Pancreas (tissue), 10 donors: ENCODE measurements at regions not wholly inside any gene's neighbourhood (a gene's known extent, or its start where the extent isn't known, plus 50 kb on each side); places are given as distances from the start of the nearest gene placed in this dataset.
A peak's percentile ranks its signal among the peaks of the same experiment; 100 is the strongest.

Experiments
- ATAC-seq, 4 donors: fragments of 200-7000 bp; cut with Tn5 transposase; one replicate each; pipeline versions ENCODE4 v1.8.0 to v1.9.1; 2020; ENCODE audit warnings: mild to moderate bottlenecking in 4 of 4, moderate library complexity in 4 of 4
- DNase-seq, 6 donors: peaks; one replicate each; pipeline ENCODE4 v3.0.0-alpha.2; 2020
- FAIRE-seq: peaks from 2 replicates; lab custom pipeline; 2012; peaks lifted over from hg19 to GRCh38; lab: Jason Lieb, UNC
- H3K27ac ChIP-seq, 4 donors: fragments of 200-600 bp; sonication (generic); 1 replicate in 3 of 4; 2 replicates in 1 of 4; pipeline versions ENCODE4 v1.5.0 to v1.8.0; 2020
- H3K27me3 ChIP-seq, 4 donors: fragments of 200-600 bp; one replicate each; pipeline ENCODE4 v1.8.0; 2021
- H3K36me3 ChIP-seq, 3 donors: fragments of 200-600 bp; sonication (generic) in 1 of 3; one replicate each; pipeline versions ENCODE4 v1.5.0 to v1.8.0; 2020 to 2021
- H3K4me1 ChIP-seq, 3 donors: fragments of 200-600 bp; one replicate each; pipeline ENCODE4 v1.8.0; 2021
- H3K4me3 ChIP-seq, 4 donors: fragments of 200-600 bp; sonication (generic) in 2 of 4; one replicate each; pipeline versions ENCODE4 v1.5.0 to v1.8.0; 2020 to 2021
- H3K9me3 ChIP-seq, 4 donors: fragments of 200-600 bp; one replicate each; pipeline ENCODE4 v1.8.0; 2021
- WGBS, 2 donors: extraction: QIAGEN DNeasy Blood & Tissue Kit; methylation state at CpG; one replicate each; pipeline ENCODE4 v1.1.7; 2013; 5-methylcytosine and 5-hydroxymethylcytosine counted together
- intact Hi-C, 3 donors: fragments of 100-400 bp; cut with DNase I; formaldehyde crosslinking; loops; one replicate each; pipeline versions ENCODE4 v1.11.1 to v1.14.2; 2022
- TF ChIP-seq, protein P1 (sequence below), 4 donors: fragments of 200-600 bp; sonication (generic) in 3 of 4; IDR thresholded peaks; one replicate each; pipeline versions ENCODE4 v1.5.0 to v1.8.0; 2021; ENCODE audit warnings: antibody characterized with exemption in 4 of 4
- donor health status: healthy with polysubstance abuse.
- donor health status: DM: no; HTN: no; CAD: no; lungs with moderate emphysema.
- donor health status: DM: no; HTN: no; CAD: no.
- donor health status: control.
- donor health status: control.
- donor health status: Bipolar disorder and iron deficiency.
- donor health status: DM: yes; HTN: yes; CAD: no.
- donor health status: DM: no; HTN: no; CAD: no.
- donor health status: DM: no; HTN: no; CAD: no.
- donor health status: DM: yes; HTN: yes; CAD: no.

DNA sequence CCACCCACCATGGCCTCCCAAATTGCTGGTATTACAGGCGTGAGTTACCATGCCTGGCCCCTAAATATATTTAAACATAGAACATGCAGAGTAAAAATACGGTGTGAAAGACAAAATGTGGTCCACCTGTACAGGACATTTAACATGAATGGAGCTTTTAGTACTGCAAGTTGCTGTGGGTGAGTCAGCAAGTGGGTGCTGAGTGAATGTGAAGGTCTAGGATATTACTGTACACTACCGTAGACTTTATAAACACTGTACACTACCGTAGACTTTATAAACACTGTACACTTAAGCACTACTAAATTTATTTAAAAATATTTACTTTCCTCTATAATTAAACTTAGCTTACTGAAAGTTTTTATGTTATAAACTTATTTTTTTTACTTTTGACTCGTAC, 317.8 kb downstream of the PRDM9 start:
- Histone ChIP-seq H3K36me3 (no peaks in the 10 kb centered on the region), H3K27me3 (no peaks in the 10 kb centered on the region), H3K4me3 (no peak overlapping the region), H3K27ac (no peak overlapping the region), H3K9me3 (no peaks in the 10 kb centered on the region), H3K4me1 (no peaks in the 10 kb centered on the region)
- DNase-seq (no peak), ATAC-seq (no peak), FAIRE-seq (peak; percentile 17)
- TF ChIP-seq, protein P1, sequence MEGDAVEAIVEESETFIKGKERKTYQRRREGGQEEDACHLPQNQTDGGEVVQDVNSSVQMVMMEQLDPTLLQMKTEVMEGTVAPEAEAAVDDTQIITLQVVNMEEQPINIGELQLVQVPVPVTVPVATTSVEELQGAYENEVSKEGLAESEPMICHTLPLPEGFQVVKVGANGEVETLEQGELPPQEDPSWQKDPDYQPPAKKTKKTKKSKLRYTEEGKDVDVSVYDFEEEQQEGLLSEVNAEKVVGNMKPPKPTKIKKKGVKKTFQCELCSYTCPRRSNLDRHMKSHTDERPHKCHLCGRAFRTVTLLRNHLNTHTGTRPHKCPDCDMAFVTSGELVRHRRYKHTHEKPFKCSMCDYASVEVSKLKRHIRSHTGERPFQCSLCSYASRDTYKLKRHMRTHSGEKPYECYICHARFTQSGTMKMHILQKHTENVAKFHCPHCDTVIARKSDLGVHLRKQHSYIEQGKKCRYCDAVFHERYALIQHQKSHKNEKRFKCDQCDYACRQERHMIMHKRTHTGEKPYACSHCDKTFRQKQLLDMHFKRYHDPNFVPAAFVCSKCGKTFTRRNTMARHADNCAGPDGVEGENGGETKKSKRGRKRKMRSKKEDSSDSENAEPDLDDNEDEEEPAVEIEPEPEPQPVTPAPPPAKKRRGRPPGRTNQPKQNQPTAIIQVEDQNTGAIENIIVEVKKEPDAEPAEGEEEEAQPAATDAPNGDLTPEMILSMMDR (IDR thresholded peaks at IDR 0.05) = no peak
- intact Hi-C loops = loop anchor here in 1 of 3 donors (10.0 kb wide), 1 partner anchor 280 kb away; no protein-coding TSS in a partner anchor
- WGBS, 2 donors = 75% methylated on average over 5 of the region's 5 CpGs

DNA sequence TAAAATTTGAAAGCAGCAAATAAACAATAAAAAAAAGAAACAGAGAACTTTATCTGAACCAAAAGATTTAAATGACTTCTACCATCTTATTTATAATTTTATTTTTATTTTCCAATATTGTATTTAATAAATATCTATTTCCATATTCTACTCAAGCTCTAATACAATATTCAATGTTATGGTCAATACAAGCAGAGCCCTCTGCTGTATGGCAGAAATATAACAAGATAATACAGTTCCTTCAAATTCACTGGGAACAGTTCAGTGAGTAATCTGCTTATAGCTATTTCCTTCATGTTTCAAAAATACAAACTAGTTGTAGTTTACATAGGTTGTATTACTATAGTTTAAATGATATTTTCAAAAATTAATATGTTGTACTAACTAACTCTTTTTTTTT, 332.7 kb downstream of the PRDM9 start:
- Histone ChIP-seq H3K9me3 (no peaks in the 10 kb centered on the region), H3K4me1 (no peaks in the 10 kb centered on the region), H3K36me3 (no peaks in the 10 kb centered on the region), H3K27me3 (no peaks in the 10 kb centered on the region), H3K4me3 (no peak overlapping the region), H3K27ac (no peak overlapping the region)
- ATAC-seq = no peak
- no peak for DNase-seq
- TF ChIP-seq, protein P1 (IDR thresholded peaks at IDR 0.05) = no peak
- FAIRE-seq = peak; percentile 67
- intact Hi-C loops = no loop called here

DNA sequence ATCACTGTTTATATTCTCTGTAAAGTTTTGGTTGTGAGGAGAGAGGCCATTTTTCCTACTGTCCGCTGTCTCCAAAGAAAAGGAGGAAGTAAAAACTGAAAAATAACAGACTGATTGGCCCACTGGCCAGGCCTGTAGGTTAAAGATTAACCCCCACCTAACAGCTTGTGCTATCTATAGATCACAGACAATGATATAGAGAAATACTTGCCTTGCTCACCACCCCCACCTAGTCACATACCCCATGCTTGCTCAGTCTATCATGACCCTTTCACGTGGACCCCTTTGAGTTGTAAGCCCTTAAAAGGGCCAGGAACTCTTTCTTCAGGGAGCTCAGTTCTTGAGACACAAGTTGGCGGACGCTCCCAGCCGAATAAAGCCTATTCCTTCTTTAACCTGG, 357.4 kb downstream of the PRDM9 start:
- FAIRE-seq (no peak), DNase-seq (no peak), ATAC-seq (no peak)
- intact Hi-C loops = no loop called here
- Histone ChIP-seq H3K27ac (no peak overlapping the region), H3K4me1 (no peaks in the 10 kb centered on the region), H3K36me3 (no peaks in the 10 kb centered on the region), H3K9me3 (no peaks in the 10 kb centered on the region), H3K27me3 (no peaks in the 10 kb centered on the region), H3K4me3 (no peak overlapping the region)
- TF ChIP-seq, protein P1 (IDR thresholded peaks at IDR 0.05) = no peak
- 64 to 72% methylated on average over 5 of the region's 5 CpGs for WGBS, 2 donors

GRCh38 chr5:23877847-23878246, 370.4 kb downstream of the PRDM9 start:
- H3K9me3 ChIP-seq = no peaks in the 10 kb centered on the region
- TF ChIP-seq, protein P1 (IDR thresholded peaks at IDR 0.05) = no peak
- no peaks in the 10 kb centered on the region for H3K36me3 ChIP-seq
- H3K4me1 ChIP-seq = no peaks in the 10 kb centered on the region
- H3K4me3 ChIP-seq = no peak overlapping the region
- intact Hi-C loops = no loop called here
- FAIRE-seq = no peak
- 79 to 82% methylated on average over 3 of the region's 3 CpGs for WGBS, 2 donors
- no peak overlapping the region for H3K27ac ChIP-seq
- no peaks in the 10 kb centered on the region for H3K27me3 ChIP-seq
- ATAC-seq = no peak
- no peak for DNase-seq

DNA sequence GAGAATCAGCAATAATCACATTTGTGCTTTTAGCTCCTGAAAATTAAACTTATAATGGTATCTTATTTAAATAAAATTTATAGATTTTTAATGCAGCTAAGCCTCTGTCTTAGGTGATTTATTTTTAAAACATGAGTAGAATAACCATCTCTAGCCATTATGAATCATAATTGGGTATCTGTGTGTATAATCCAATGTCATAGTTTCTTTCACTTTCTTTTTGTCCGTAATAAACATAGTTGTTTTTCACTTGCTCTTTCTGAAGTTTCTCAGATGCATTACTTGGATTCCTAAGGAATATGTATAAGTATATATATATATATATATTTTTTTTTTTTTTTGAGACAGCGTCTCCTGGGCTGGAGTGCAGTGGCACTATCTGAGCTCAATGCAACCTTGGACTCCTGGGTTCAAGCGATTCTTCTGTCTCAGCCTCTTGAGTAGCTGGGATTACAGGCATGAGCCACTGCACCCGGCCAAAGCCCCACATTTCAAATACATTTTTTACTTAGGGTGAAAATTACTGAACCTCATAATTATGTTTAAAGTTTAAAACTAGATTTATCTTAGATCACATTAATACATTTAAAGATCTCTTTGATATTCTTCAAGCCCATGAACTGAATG, 377.1 kb downstream of the PRDM9 start:
- ATAC-seq (no peak), FAIRE-seq (no peak), DNase-seq (no peak)
- H3K4me3 ChIP-seq = no peak overlapping the region
- H3K36me3 ChIP-seq = no peaks in the 10 kb centered on the region
- WGBS, 2 donors = 68 to 86% methylated on average over 4 of the region's 4 CpGs
- no peaks in the 10 kb centered on the region for H3K4me1 ChIP-seq
- TF ChIP-seq, protein P1 (IDR thresholded peaks at IDR 0.05) = no peak
- no peak overlapping the region for H3K27ac ChIP-seq
- intact Hi-C loops = no loop called here
- no peaks in the 10 kb centered on the region for H3K27me3 ChIP-seq
- no peaks in the 10 kb centered on the region for H3K9me3 ChIP-seq
